Sigmoid colon (tissue), 6 donors: ENCODE measurements at regions not wholly inside any gene's neighbourhood (a gene's known extent, or its start where the extent isn't known, plus 50 kb on each side); places are given as distances from the start of the nearest gene placed in this dataset.

Experiments
- DNase-seq: peaks from one replicate; pipeline ENCODE4 v3.0.0-alpha.2; 2019
- H3K27ac ChIP-seq, 4 donors: fragments of 200-600 bp; sonication (generic); one replicate each; pipeline ENCODE4 v1.5.1; 2016 to 2019; ENCODE audit warnings: mild to moderate bottlenecking in 1 of 4
- H3K27me3 ChIP-seq, 3 donors: fragments of 200-600 bp; sonication (generic); one replicate each; pipeline ENCODE4 v1.5.1; 2019; ENCODE audit warnings: mild to moderate bottlenecking in 1 of 3
- H3K36me3 ChIP-seq, 4 donors: fragments of 200-600 bp; sonication (generic); one replicate each; pipeline ENCODE4 v1.5.1; 2016 to 2019
- H3K4me1 ChIP-seq, 4 donors: fragments of 200-600 bp; sonication (generic); one replicate each; pipeline ENCODE4 v1.5.1; 2017 to 2019
- H3K4me3 ChIP-seq, 4 donors: fragments of 200-600 bp; sonication (generic); one replicate each; pipeline ENCODE4 v1.5.1; 2017 to 2019; ENCODE audit warnings: mild to moderate bottlenecking in 2 of 4, moderate library complexity in 1 of 4
- H3K9me3 ChIP-seq, 4 donors: fragments of 200-600 bp in 3 of 4; sonication (generic) in 3 of 4; one replicate each; pipeline versions ENCODE4 v1.5.1 to v1.6.1; 2013 to 2019
- CTCF ChIP-seq, 4 experiments: fragments of 450-650 bp in 3 of 4; fragments of 200-600 bp in 1 of 4; IDR thresholded peaks; one replicate each; pipeline ENCODE4 v1.5.1; 2016 to 2019; ENCODE audit warnings: antibody characterized with exemption in 4 of 4, mild to moderate bottlenecking in 3 of 4, moderate library complexity in 2 of 4
- EP300 ChIP-seq, 4 donors: sonication (generic); formaldehyde crosslinking; IDR thresholded peaks; one replicate each; pipeline ENCODE4 v1.6.1; 2017; ENCODE audit warnings: antibody characterized with exemption in 4 of 4
- POLR2A ChIP-seq, 2 donors: fragments of 450-650 bp; IDR thresholded peaks; one replicate each; pipeline ENCODE4 v1.6.1; 2016; ENCODE audit warnings: antibody characterized with exemption in 2 of 2, mild to moderate bottlenecking in 2 of 2, moderate library complexity in 2 of 2
- POLR2AphosphoS5 ChIP-seq, 4 donors: sonication (generic); formaldehyde crosslinking; IDR thresholded peaks; one replicate each; pipeline ENCODE4 v1.6.1; 2017; ENCODE audit warnings: antibody characterized with exemption in 4 of 4
- WGBS, 2 donors: extraction: QIAGEN DNeasy Blood & Tissue Kit; methylation state at CpG; one replicate each; pipeline ENCODE4 v1.1.7; 2013; 5-methylcytosine and 5-hydroxymethylcytosine counted together
- intact Hi-C: fragments of 100-400 bp; cut with DNase I; formaldehyde crosslinking; loops from one replicate; pipeline ENCODE4 v1.15.1; 2023
- donor health status: healthy with polysubstance abuse.
- donor health status: healthy.

- intact Hi-C loops: no loop called here
- no peaks in the 10 kb centered on the region for H3K27me3 ChIP-seq
- no peak for TF ChIP-seq CTCF (IDR thresholded peaks at IDR 0.05)
- TF ChIP-seq EP300 (IDR thresholded peaks at IDR 0.05): no peak
- no peak for TF ChIP-seq POLR2AphosphoS5 (IDR thresholded peaks at IDR 0.05)
- no peak for TF ChIP-seq POLR2A (IDR thresholded peaks at IDR 0.05)
- no peak for DNase-seq
- no peak overlapping the region for H3K27ac ChIP-seq
- H3K9me3 ChIP-seq: no peaks in the 10 kb centered on the region
- no peaks in the 10 kb centered on the region for H3K4me1 ChIP-seq
- no peaks in the 10 kb centered on the region for H3K36me3 ChIP-seq
- 66 to 83% methylated on average over 2 of the region's 2 CpGs for WGBS, 2 donors
- H3K4me3 ChIP-seq: no peak overlapping the region
Measured at GRCh38 chr9:13023498-13023897, 248.7 kb downstream of the LURAP1L start.

- no peak for DNase-seq
- peak overlapping the region in 1 of 4 donors; percentile 11 for H3K27ac ChIP-seq
- no peaks in the 10 kb centered on the region for H3K27me3 ChIP-seq
- no peak overlapping the region for H3K4me3 ChIP-seq
- H3K36me3 ChIP-seq: no peaks in the 10 kb centered on the region
- WGBS, 2 donors: 48 to 61% methylated on average over 3 of the region's 3 CpGs
- H3K9me3 ChIP-seq: no peaks in the 10 kb centered on the region
- no peaks in the 10 kb centered on the region for H3K4me1 ChIP-seq
- TF ChIP-seq POLR2AphosphoS5 (IDR thresholded peaks at IDR 0.05) (no peak), EP300 (IDR thresholded peaks at IDR 0.05) (no peak), CTCF (IDR thresholded peaks at IDR 0.05) (no peak), POLR2A (IDR thresholded peaks at IDR 0.05) (no peak)
- intact Hi-C loops: no loop called here
Measured at GRCh38 chr9:13026956-13027355, 252.1 kb downstream of the LURAP1L start.

GRCh38 chr9:13027879-13028278 lies 251.6 kb downstream of the MPDZ start:
- TF ChIP-seq POLR2AphosphoS5 (IDR thresholded peaks at IDR 0.05) (peak in 2 of 4 donors; percentile 27 to 43), POLR2A (IDR thresholded peaks at IDR 0.05) (no peak)
- DNase-seq: no peak
- no peaks in the 10 kb centered on the region for H3K36me3 ChIP-seq
- no peaks in the 10 kb centered on the region for H3K9me3 ChIP-seq
- H3K27me3 ChIP-seq: no peaks in the 10 kb centered on the region
- peak overlapping the region in 1 of 4 donors; percentile 11 for H3K27ac ChIP-seq
- no peak overlapping the region for H3K4me3 ChIP-seq
- 85 to 86% methylated on average over 6 of the region's 6 CpGs for WGBS, 2 donors
- H3K4me1 ChIP-seq: no peaks in the 10 kb centered on the region
- intact Hi-C loops: no loop called here

- no peak overlapping the region for H3K4me3 ChIP-seq
- intact Hi-C loops: loop anchor here (10.0 kb wide), 1 partner anchor 1392 kb away; no protein-coding TSS in a partner anchor
- no peak overlapping the region for H3K27ac ChIP-seq
- H3K4me1 ChIP-seq: peaks cover 0 to 9% (median 0%) of the 10 kb centered on the region in 4 donors
- no peaks in the 10 kb centered on the region for H3K9me3 ChIP-seq
- no peaks in the 10 kb centered on the region for H3K27me3 ChIP-seq
- no peak for DNase-seq
- 91 to 94% methylated on average over 8 of the region's 8 CpGs for WGBS, 2 donors
- H3K36me3 ChIP-seq: no peaks in the 10 kb centered on the region
- no peak for TF ChIP-seq EP300 (IDR thresholded peaks at IDR 0.05)
- TF ChIP-seq POLR2A (IDR thresholded peaks at IDR 0.05): no peak
- no peak for TF ChIP-seq CTCF (IDR thresholded peaks at IDR 0.05)
- TF ChIP-seq POLR2AphosphoS5 (IDR thresholded peaks at IDR 0.05): no peak
Measured at GRCh38 chr9:13032585-13032984, 246.9 kb downstream of the MPDZ start.

GRCh38 chr9:13033959-13034693 lies 245.4 kb downstream of the MPDZ start:
- peak; percentile 81 for DNase-seq
- H3K36me3 ChIP-seq: no peaks in the 10 kb centered on the region
- TF ChIP-seq CTCF (IDR thresholded peaks at IDR 0.05) (peak; percentile 61 to 78 (median 72)), POLR2AphosphoS5 (IDR thresholded peaks at IDR 0.05) (no peak)
- H3K27me3 ChIP-seq: no peaks in the 10 kb centered on the region
- H3K9me3 ChIP-seq: no peaks in the 10 kb centered on the region
- peak overlapping the region in 3 of 4 donors; percentile 21 to 37 (median 30) for H3K4me3 ChIP-seq
- H3K4me1 ChIP-seq: peaks cover 0 to 9% (median 0%) of the 10 kb centered on the region in 4 donors
- peak overlapping the region in 1 of 4 donors; percentile 51 for H3K27ac ChIP-seq
- WGBS, 2 donors: 6 to 14% methylated on average over 19 of the region's 19 CpGs
- intact Hi-C loops: loop anchor here (1.0 to 10.0 kb wide), 2 partner anchors 54 to 1391 kb away; no protein-coding TSS in a partner anchor
